Psoas muscle (tissue), 7 donors: ENCODE measurements at regions not wholly inside any gene's neighbourhood (a gene's known extent, or its start where the extent isn't known, plus 50 kb on each side); places are given as distances from the start of the nearest gene placed in this dataset.
"Not testable (repeated sequence)": the region's sequence is repeated elsewhere in the genome, so short reads cannot be mapped to it uniquely, and the experiment has no call there.

Experiments
- ATAC-seq, 4 donors: fragments of 200-7000 bp; cut with Tn5 transposase; one replicate each; pipeline ENCODE4 v1.9.1; 2020; ENCODE audit warnings: moderate library complexity in 3 of 4, mild to moderate bottlenecking in 2 of 4
- DNase-seq, 2 donors: peaks; one replicate each; pipeline ENCODE4 v3.0.0-alpha.2; 2020
- H3K27ac ChIP-seq: fragments of 200-600 bp; one replicate; pipeline ENCODE4 v1.8.0; 2022
- H3K27me3 ChIP-seq, 3 donors: fragments of 200-600 bp in 1 of 3; one replicate each; pipeline versions ENCODE4 v1.6.1 to v1.8.0; 2013 to 2022; ENCODE audit warnings: low read length in 2 of 3, mild to moderate bottlenecking in 2 of 3, moderate library complexity in 1 of 3; ENCODE audit not compliant: insufficient read depth in 3 of 3
- H3K36me3 ChIP-seq, 2 donors: fragments of 200-600 bp in 1 of 2; one replicate each; pipeline versions ENCODE4 v1.6.1 to v1.8.0; 2013 to 2022; ENCODE audit warnings: low read depth in 1 of 2, mild to moderate bottlenecking in 1 of 2, moderate library complexity in 1 of 2; ENCODE audit not compliant: insufficient read depth in 1 of 2
- H3K4me1 ChIP-seq: fragments of 200-600 bp; one replicate; pipeline ENCODE4 v1.8.0; 2022
- H3K4me3 ChIP-seq: fragments of 200-600 bp; one replicate; pipeline ENCODE4 v1.8.0; 2022; ENCODE audit warnings: mild to moderate bottlenecking
- H3K9me3 ChIP-seq: fragments of 200-600 bp; one replicate; pipeline ENCODE4 v1.8.0; 2022
- WGBS, 3 donors: extraction: QIAGEN DNeasy Blood & Tissue Kit; methylation state at CpG; one replicate each; pipeline versions ENCODE4 v1.1.6 to v1.1.7; 2013; 5-methylcytosine and 5-hydroxymethylcytosine counted together
- intact Hi-C, 2 donors: fragments of 100-400 bp; cut with DNase I; formaldehyde crosslinking; loops; one replicate each; pipeline versions ENCODE4 v1.11.0 to v1.14.2; 2022
- TF ChIP-seq, protein P1 (sequence below): fragments of 200-600 bp; IDR thresholded peaks from one replicate; pipeline ENCODE4 v1.8.0; 2022; ENCODE audit warnings: antibody characterized with exemption
- donor health status: healthy with polysubstance abuse.
- donor health status: DM: no; HTN: no; CAD: no; lungs with moderate emphysema.
- donor health status: Bipolar disorder and iron deficiency.
- donor health status: healthy.
- donor health status: DM: yes; HTN: yes; CAD: no.
- donor health status: DM: no; HTN: no; CAD: no.
- donor health status: DM: yes; HTN: yes; CAD: no.

DNA sequence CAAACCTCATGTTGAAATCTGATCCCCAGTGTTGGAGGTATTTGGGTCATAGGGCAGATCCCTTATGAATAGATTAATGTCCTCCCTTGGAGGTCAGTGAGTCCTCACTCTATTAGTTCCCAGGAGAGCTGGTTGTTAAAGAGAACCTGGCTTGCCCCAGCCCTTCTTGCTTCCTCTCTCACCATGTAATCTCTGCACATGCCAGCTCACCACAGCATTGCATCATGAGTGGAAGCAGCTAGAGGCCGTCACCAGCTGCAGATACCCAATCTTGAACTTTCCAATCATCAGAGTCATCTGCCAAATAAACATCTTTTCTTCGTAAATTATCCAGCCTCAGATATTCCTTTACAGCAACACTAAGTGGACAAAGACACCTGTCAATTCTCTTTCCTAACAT is 161.8 kb upstream of the IGF1 start:
- TF ChIP-seq, protein P1, sequence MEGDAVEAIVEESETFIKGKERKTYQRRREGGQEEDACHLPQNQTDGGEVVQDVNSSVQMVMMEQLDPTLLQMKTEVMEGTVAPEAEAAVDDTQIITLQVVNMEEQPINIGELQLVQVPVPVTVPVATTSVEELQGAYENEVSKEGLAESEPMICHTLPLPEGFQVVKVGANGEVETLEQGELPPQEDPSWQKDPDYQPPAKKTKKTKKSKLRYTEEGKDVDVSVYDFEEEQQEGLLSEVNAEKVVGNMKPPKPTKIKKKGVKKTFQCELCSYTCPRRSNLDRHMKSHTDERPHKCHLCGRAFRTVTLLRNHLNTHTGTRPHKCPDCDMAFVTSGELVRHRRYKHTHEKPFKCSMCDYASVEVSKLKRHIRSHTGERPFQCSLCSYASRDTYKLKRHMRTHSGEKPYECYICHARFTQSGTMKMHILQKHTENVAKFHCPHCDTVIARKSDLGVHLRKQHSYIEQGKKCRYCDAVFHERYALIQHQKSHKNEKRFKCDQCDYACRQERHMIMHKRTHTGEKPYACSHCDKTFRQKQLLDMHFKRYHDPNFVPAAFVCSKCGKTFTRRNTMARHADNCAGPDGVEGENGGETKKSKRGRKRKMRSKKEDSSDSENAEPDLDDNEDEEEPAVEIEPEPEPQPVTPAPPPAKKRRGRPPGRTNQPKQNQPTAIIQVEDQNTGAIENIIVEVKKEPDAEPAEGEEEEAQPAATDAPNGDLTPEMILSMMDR = no peak
- no peak overlapping the region for H3K27ac ChIP-seq
- no peak for ATAC-seq
- no peak overlapping the region for H3K4me3 ChIP-seq
- H3K36me3 ChIP-seq = no peaks in the 10 kb centered on the region
- intact Hi-C loops = no loop called here
- WGBS, 3 donors = 43 to 53% (median 48%) methylated on average over 2 of the region's 2 CpGs
- H3K27me3 ChIP-seq = no peaks in the 10 kb centered on the region
- no peak for DNase-seq
- no peaks in the 10 kb centered on the region for H3K4me1 ChIP-seq
- H3K9me3 ChIP-seq = peaks cover 7% of the 10 kb centered on the region

DNA sequence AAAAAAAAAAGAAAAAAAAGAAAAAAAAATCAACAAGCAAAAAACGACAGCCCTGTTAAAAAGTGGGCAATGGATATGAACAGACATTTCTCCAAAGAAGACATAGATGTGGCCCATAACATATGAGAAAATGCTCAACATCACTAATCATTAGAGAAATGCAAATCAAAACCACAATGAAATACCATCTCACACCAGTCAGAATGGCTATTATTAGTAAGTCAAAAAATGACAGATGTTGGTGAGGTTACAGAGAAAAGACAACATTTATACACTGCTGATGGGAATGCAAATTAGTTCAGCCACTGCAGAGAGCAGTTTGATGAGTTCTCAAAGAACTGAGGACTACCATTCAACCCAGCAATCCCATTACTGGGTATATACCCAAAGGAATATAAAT is 160.3 kb upstream of the IGF1 start:
- ATAC-seq, H3K4me1 ChIP-seq, H3K27ac ChIP-seq, H3K27me3 ChIP-seq, H3K36me3 ChIP-seq, intact Hi-C loops, DNase-seq, H3K4me3 ChIP-seq, H3K9me3 ChIP-seq: not testable (repeated sequence)
- WGBS, 3 donors = 83 to 93% (median 86%) methylated on average over 1 of the region's 1 CpG

- Histone ChIP-seq H3K36me3 (no peaks in the 10 kb centered on the region), H3K4me3 (no peak overlapping the region), H3K27me3 (no peaks in the 10 kb centered on the region), H3K27ac (no peak overlapping the region), H3K9me3 (peaks cover 7% of the 10 kb centered on the region), H3K4me1 (no peaks in the 10 kb centered on the region)
- no peak for ATAC-seq
- DNase-seq = no peak
- TF ChIP-seq, protein P1 = no peak
- intact Hi-C loops = no loop called here
- 32 to 58% (median 52%) methylated on average over 1 of the region's 1 CpG for WGBS, 3 donors
These were observed 158.4 kb upstream of the IGF1 start for GRCh38 chr12:102638777-102639176.

DNA sequence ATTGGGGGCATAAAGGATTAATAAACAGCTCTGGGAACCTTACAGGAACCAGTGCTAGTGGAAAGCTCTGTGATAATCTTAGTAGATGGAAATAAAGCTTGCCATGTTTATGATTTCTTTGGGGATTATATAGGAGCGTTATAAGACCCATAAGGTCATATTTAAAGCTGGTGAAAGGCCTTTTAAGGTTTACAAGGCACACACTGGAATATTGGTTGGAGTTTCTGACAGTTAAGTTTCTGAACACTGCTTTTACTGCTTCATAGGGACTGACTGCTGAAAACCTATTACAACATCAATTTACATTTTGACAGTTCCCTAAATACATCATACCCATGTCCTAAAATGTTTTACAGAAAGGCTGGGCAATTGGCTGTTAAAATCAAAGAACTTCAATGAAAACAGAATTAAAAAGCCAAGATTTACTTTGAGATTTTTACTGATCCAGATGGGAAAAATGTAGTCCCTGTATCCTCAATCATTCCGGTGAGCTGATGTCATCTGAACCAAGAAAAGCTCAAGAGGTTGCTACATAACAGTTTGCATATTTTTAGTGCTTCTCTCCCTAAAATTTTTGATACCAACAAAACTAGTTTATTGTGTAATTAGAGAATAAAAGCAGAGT is 153.7 kb upstream of the IGF1 start:
- H3K27ac ChIP-seq = no peak overlapping the region
- H3K27me3 ChIP-seq = no peaks in the 10 kb centered on the region
- intact Hi-C loops = no loop called here
- ATAC-seq = no peak
- WGBS, 3 donors = 42 to 53% (median 50%) methylated on average over 2 of the region's 2 CpGs
- H3K9me3 ChIP-seq = peaks cover 2% of the 10 kb centered on the region
- no peaks in the 10 kb centered on the region for H3K36me3 ChIP-seq
- H3K4me3 ChIP-seq = no peak overlapping the region
- no peaks in the 10 kb centered on the region for H3K4me1 ChIP-seq
- no peak for DNase-seq
- TF ChIP-seq, protein P1 = no peak

GRCh38 chr12:102631274-102631673 is 150.9 kb upstream of the IGF1 start:
- intact Hi-C loops = no loop called here
- Histone ChIP-seq H3K27ac (no peak overlapping the region), H3K27me3 (no peaks in the 10 kb centered on the region), H3K4me1 (no peaks in the 10 kb centered on the region), H3K36me3 (no peaks in the 10 kb centered on the region), H3K4me3 (no peak overlapping the region), H3K9me3 (peaks cover 11% of the 10 kb centered on the region)
- DNase-seq = no peak
- TF ChIP-seq, protein P1 = no peak
- ATAC-seq = no peak
- 78 to 86% (median 85%) methylated on average over 2 of the region's 2 CpGs for WGBS, 3 donors
